Heart right ventricle (tissue), 16 donors: ENCODE measurements at regions not wholly inside any gene's neighbourhood (a gene's known extent, or its start where the extent isn't known, plus 50 kb on each side); places are given as distances from the start of the nearest gene placed in this dataset.

Source experiments
- ATAC-seq, 8 donors: fragments of 200-7000 bp; cut with Tn5 transposase; one replicate each; pipeline ENCODE4 v1.9.1; 2020; ENCODE audit warnings: mild to moderate bottlenecking in 8 of 8, moderate library complexity in 8 of 8, moderate number of reproducible peaks in 1 of 8
- DNase-seq, 2 donors: peaks; one replicate each; pipeline ENCODE4 v3.0.0-alpha.2; 2020
- H3K27ac ChIP-seq, 10 donors: fragments of 200-600 bp; sonication (generic) in 2 of 10; one replicate each; pipeline versions ENCODE4 v1.5.0 to v1.8.0; 2020 to 2022; ENCODE audit warnings: mild to moderate bottlenecking in 3 of 10
- H3K27me3 ChIP-seq, 7 donors: fragments of 200-600 bp; one replicate each; pipeline ENCODE4 v1.8.0; 2021 to 2022; ENCODE audit warnings: mild to moderate bottlenecking in 2 of 7
- H3K36me3 ChIP-seq, 9 donors: fragments of 200-600 bp; sonication (generic) in 1 of 9; one replicate each; pipeline versions ENCODE4 v1.5.0 to v1.8.0; 2020 to 2022; ENCODE audit warnings: mild to moderate bottlenecking in 2 of 9
- H3K4me1 ChIP-seq, 9 donors: fragments of 200-600 bp; sonication (generic) in 1 of 9; one replicate each; pipeline versions ENCODE4 v1.5.0 to v1.8.0; 2020 to 2022; ENCODE audit warnings: mild to moderate bottlenecking in 4 of 9
- H3K4me3 ChIP-seq, 10 donors: fragments of 200-600 bp; sonication (generic) in 2 of 10; one replicate each; pipeline versions ENCODE4 v1.5.0 to v1.8.0; 2020 to 2022; ENCODE audit warnings: mild to moderate bottlenecking in 7 of 10, moderate library complexity in 2 of 10
- H3K9me3 ChIP-seq, 11 donors: fragments of 200-600 bp in 10 of 11; sonication (generic) in 2 of 11; one replicate each; pipeline versions ENCODE4 v1.5.0 to v1.8.0; 2013 to 2022; ENCODE audit warnings: mild to moderate bottlenecking in 2 of 11, control low read depth in 1 of 11, moderate library complexity in 1 of 11
- CTCF ChIP-seq, 9 donors: fragments of 200-600 bp; sonication (generic) in 2 of 9; IDR thresholded peaks; one replicate each; pipeline versions ENCODE4 v1.5.0 to v1.8.0; 2021 to 2022; ENCODE audit warnings: antibody characterized with exemption in 9 of 9, mild to moderate bottlenecking in 5 of 9, moderate library complexity in 1 of 9
- WGBS, 2 donors: extraction: QIAGEN DNeasy Blood & Tissue Kit; methylation state at CpG; one replicate each; pipeline ENCODE4 v1.1.7; 2013; ENCODE audit warnings: inconsistent platforms in 1 of 2; 5-methylcytosine and 5-hydroxymethylcytosine counted together
- intact Hi-C, 10 donors: fragments of 100-400 bp; cut with DNase I; formaldehyde crosslinking; loops; one replicate each; pipeline versions ENCODE4 v1.11.1 to v1.14.2; 2022
- donor health status: Arrhythmogenic right ventricular cardiomyopathy.
- donor health status: ischemic (EF 13 %, LVEDD 7.1; RV severe dilation, severe dysfunction).
- donor health status: healthy with polysubstance abuse.
- donor health status: DM: no; HTN: yes; CAD: no.
- donor health status: DM: no; HTN: no; CAD: no.
- donor health status: ischemic (EF 25% LVEDD 6.9; RV normal size, moderate dysfunction).
- donor health status: ischemic (EF 25% LVEDD 5.7; RV mildly dilated, moderate dysfunction).
- donor health status: healthy.
- donor health status: DM: yes; HTN: yes; CAD: no.
- donor health status: Ischemic cardiomyopathy.
- donor health status: ischemic (EF 35%, LVEDD 5.7; RV mildly dilated, moderate dysfunction).
- donor health status: nonischemic (EF 11% LVEDD 7.7; RV severe dilation, severe dysfunction).
- donor health status: DM: yes; HTN: yes; CAD: no.
- donor health status: PGD.
- donor health status: ischemic (EF 29% LVEDD 5.4; RV normal size, mild dysfunction).
- donor health status: nonischemic (EF 23%, LVEDD 6.1; RV moderate dilation, normal function).

- no peak for DNase-seq
- no peak for TF ChIP-seq CTCF (IDR thresholded peaks at IDR 0.05)
- intact Hi-C loops: loop anchor here in 1 of 10 donors (5.0 kb wide), 1 partner anchor 40 kb away; no protein-coding TSS in a partner anchor
- H3K4me3 ChIP-seq: no peak overlapping the region
- 53 to 64% methylated on average over 3 of the region's 3 CpGs for WGBS, 2 donors
- no peaks in the 10 kb centered on the region for H3K9me3 ChIP-seq
- ATAC-seq: peak in 1 of 8 donors; percentile 58
- no peaks in the 10 kb centered on the region for H3K36me3 ChIP-seq
- peak overlapping the region in 6 of 10 donors; percentile 18 to 67 (median 38) for H3K27ac ChIP-seq
- peaks cover 0 to 10% (median 0%) of the 10 kb centered on the region in 9 donors for H3K4me1 ChIP-seq
- no peaks in the 10 kb centered on the region for H3K27me3 ChIP-seq
Measured at GRCh38 chr12:91317306-91317705, 134.7 kb upstream of the DCN start.

- ATAC-seq: peak in 3 of 8 donors; percentile 14 to 42 (median 39)
- intact Hi-C loops: loop anchor here in 1 of 10 donors (5.0 kb wide), 1 partner anchor 40 kb away; no protein-coding TSS in a partner anchor
- H3K27ac ChIP-seq: peak overlapping the region in 6 of 10 donors; percentile 18 to 67 (median 38)
Measured at GRCh38 chr12:91316907-91317269, 134.3 kb upstream of the DCN start.

GRCh38 chr12:91316161-91316906 lies 133.7 kb upstream of the DCN start:
- DNase-seq: peak in 1 of 2 donors; percentile 6
- intact Hi-C loops: loop anchor here in 1 of 10 donors (5.0 kb wide), 1 partner anchor 39 kb away; no protein-coding TSS in a partner anchor
- peak in 6 of 8 donors; percentile 28 to 64 (median 56) for ATAC-seq
- TF ChIP-seq CTCF (IDR thresholded peaks at IDR 0.05): no peak
- peaks cover 0 to 10% (median 0%) of the 10 kb centered on the region in 9 donors for H3K4me1 ChIP-seq
- H3K36me3 ChIP-seq: no peaks in the 10 kb centered on the region
- H3K4me3 ChIP-seq: no peak overlapping the region
- H3K9me3 ChIP-seq: no peaks in the 10 kb centered on the region
- WGBS, 2 donors: 48 to 59% methylated on average over 1 of the region's 1 CpG
- H3K27me3 ChIP-seq: no peaks in the 10 kb centered on the region
- H3K27ac ChIP-seq: peak overlapping the region in 5 of 10 donors; percentile 4 to 67 (median 51)

More at GRCh38 chr12:91316907-91317269, 134.3 kb upstream of the DCN start:
- DNase-seq: no peak
- Histone ChIP-seq H3K4me3 (no peak overlapping the region), H3K9me3 (no peaks in the 10 kb centered on the region), H3K36me3 (no peaks in the 10 kb centered on the region), H3K4me1 (peaks cover 0 to 10% (median 0%) of the 10 kb centered on the region in 9 donors), H3K27me3 (no peaks in the 10 kb centered on the region)
- no peak for TF ChIP-seq CTCF (IDR thresholded peaks at IDR 0.05)
- 55 to 59% methylated on average over 2 of the region's 2 CpGs for WGBS, 2 donors

- TF ChIP-seq CTCF (IDR thresholded peaks at IDR 0.05): no peak
- no peaks in the 10 kb centered on the region for H3K27me3 ChIP-seq
- 88 to 93% methylated on average over 2 of the region's 2 CpGs for WGBS, 2 donors
- H3K9me3 ChIP-seq: peaks cover 0 to under 1% (median 0%) of the 10 kb centered on the region in 11 donors
- H3K4me1 ChIP-seq: no peaks in the 10 kb centered on the region
- intact Hi-C loops: no loop called here
- ATAC-seq (no peak), DNase-seq (no peak)
- no peak overlapping the region for H3K27ac ChIP-seq
- no peaks in the 10 kb centered on the region for H3K36me3 ChIP-seq
- H3K4me3 ChIP-seq: no peak overlapping the region
Measured at GRCh38 chr12:91311081-91311480, 128.5 kb upstream of the DCN start.
